ENCODE measurements at regions not wholly inside any gene's neighbourhood (a gene's known extent, or its start where the extent isn't known, plus 50 kb on each side); places are given as distances from the start of the nearest gene placed in this dataset.

DNA sequence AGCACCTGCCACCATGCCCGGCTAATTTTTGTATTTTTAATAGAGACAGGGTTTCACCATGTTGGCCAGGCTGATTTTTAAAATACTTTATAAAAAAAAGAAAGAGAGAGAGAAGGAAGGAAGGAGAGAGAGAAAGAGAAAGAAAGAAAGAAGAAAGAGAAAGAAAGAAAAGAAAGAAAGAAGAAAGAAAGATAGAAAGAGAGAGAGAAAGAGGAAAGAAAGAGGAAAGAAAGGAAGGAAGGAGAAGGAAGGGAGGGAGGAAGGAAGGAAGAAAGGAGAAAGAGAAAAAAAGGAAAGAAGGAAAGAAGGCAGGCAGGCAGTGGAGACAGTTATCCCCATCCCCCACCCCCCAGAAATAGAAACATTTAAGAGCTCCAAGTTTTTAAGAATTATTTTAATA is 69.9 kb downstream of the TOMM20 start:
- TF ChIP-seq, protein P1, sequence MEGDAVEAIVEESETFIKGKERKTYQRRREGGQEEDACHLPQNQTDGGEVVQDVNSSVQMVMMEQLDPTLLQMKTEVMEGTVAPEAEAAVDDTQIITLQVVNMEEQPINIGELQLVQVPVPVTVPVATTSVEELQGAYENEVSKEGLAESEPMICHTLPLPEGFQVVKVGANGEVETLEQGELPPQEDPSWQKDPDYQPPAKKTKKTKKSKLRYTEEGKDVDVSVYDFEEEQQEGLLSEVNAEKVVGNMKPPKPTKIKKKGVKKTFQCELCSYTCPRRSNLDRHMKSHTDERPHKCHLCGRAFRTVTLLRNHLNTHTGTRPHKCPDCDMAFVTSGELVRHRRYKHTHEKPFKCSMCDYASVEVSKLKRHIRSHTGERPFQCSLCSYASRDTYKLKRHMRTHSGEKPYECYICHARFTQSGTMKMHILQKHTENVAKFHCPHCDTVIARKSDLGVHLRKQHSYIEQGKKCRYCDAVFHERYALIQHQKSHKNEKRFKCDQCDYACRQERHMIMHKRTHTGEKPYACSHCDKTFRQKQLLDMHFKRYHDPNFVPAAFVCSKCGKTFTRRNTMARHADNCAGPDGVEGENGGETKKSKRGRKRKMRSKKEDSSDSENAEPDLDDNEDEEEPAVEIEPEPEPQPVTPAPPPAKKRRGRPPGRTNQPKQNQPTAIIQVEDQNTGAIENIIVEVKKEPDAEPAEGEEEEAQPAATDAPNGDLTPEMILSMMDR (IDR thresholded peaks at IDR 0.05 in 2 of 3, conservative IDR thresholded peaks at IDR 0.05 in 1 of 3; ENCODE audit: borderline replicate concordance in 1 of 3, insufficient read depth in 1 of 3, low read depth in 2 of 3, low read length in 2 of 3): no peak
- no peak for TF ChIP-seq ZFX (IDR thresholded peaks at IDR 0.05)
- no peak for TF ChIP-seq POLR2AphosphoS5 (IDR thresholded peaks at IDR 0.05; ENCODE audit: low read depth, low read length)
- no peak for TF ChIP-seq TCF7L2 (IDR thresholded peaks at IDR 0.05; ENCODE audit: borderline replicate concordance, extremely low read depth, insufficient read depth, insufficient read length)
- TF ChIP-seq, protein P2, sequence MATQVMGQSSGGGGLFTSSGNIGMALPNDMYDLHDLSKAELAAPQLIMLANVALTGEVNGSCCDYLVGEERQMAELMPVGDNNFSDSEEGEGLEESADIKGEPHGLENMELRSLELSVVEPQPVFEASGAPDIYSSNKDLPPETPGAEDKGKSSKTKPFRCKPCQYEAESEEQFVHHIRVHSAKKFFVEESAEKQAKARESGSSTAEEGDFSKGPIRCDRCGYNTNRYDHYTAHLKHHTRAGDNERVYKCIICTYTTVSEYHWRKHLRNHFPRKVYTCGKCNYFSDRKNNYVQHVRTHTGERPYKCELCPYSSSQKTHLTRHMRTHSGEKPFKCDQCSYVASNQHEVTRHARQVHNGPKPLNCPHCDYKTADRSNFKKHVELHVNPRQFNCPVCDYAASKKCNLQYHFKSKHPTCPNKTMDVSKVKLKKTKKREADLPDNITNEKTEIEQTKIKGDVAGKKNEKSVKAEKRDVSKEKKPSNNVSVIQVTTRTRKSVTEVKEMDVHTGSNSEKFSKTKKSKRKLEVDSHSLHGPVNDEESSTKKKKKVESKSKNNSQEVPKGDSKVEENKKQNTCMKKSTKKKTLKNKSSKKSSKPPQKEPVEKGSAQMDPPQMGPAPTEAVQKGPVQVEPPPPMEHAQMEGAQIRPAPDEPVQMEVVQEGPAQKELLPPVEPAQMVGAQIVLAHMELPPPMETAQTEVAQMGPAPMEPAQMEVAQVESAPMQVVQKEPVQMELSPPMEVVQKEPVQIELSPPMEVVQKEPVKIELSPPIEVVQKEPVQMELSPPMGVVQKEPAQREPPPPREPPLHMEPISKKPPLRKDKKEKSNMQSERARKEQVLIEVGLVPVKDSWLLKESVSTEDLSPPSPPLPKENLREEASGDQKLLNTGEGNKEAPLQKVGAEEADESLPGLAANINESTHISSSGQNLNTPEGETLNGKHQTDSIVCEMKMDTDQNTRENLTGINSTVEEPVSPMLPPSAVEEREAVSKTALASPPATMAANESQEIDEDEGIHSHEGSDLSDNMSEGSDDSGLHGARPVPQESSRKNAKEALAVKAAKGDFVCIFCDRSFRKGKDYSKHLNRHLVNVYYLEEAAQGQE (IDR thresholded peaks at IDR 0.05; ENCODE audit: low read depth): no peak
- TF ChIP-seq, protein P3, sequence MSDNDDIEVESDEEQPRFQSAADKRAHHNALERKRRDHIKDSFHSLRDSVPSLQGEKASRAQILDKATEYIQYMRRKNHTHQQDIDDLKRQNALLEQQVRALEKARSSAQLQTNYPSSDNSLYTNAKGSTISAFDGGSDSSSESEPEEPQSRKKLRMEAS (IDR thresholded peaks at IDR 0.05): no peak
- TF ChIP-seq CEBPB (IDR thresholded peaks at IDR 0.05; ENCODE audit: low read depth): no peak
- TF ChIP-seq JUND (IDR thresholded peaks at IDR 0.05): no peak
- TF ChIP-seq EZH2 (IDR thresholded peaks at IDR 0.05): no peak
- TF ChIP-seq, protein P4, sequence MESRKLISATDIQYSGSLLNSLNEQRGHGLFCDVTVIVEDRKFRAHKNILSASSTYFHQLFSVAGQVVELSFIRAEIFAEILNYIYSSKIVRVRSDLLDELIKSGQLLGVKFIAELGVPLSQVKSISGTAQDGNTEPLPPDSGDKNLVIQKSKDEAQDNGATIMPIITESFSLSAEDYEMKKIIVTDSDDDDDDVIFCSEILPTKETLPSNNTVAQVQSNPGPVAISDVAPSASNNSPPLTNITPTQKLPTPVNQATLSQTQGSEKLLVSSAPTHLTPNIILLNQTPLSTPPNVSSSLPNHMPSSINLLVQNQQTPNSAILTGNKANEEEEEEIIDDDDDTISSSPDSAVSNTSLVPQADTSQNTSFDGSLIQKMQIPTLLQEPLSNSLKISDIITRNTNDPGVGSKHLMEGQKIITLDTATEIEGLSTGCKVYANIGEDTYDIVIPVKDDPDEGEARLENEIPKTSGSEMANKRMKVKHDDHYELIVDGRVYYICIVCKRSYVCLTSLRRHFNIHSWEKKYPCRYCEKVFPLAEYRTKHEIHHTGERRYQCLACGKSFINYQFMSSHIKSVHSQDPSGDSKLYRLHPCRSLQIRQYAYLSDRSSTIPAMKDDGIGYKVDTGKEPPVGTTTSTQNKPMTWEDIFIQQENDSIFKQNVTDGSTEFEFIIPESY (IDR thresholded peaks at IDR 0.05; ENCODE audit: extremely low read depth, insufficient replicate concordance, low read length): no peak
- TF ChIP-seq POLR2A (IDR thresholded peaks at IDR 0.05; ENCODE audit: borderline replicate concordance, extremely low read depth, insufficient read depth, insufficient read length): no peak
- TF ChIP-seq YY1 (IDR thresholded peaks at IDR 0.05; ENCODE audit: extremely low read depth, insufficient replicate concordance, low read depth, low read length): no peak
